ENCODE measurements at regions not wholly inside any gene's neighbourhood (a gene's known extent, or its start where the extent isn't known, plus 50 kb on each side); places are given as distances from the start of the nearest gene placed in this dataset.

DNA sequence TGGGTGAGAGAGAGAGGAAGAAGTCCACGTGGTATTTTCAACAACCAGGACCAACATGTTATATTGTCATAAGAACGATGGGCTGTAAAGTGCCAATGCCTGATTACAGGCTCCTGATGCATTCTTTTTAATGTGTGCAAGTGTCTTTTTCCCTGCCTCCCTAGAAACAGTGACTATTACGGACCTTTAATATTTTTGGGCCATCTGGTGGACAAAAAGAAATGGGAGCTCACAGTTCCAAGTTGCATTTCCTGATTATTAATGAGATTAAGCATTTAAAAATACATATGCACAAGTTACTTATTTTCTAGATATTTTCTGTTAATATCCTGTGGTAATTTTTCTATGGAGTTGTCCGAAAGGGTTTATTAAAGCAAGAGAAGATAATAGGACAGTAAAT, 530.2 kb downstream of the NR2F2 start:
- no peak overlapping the region for H3K4me3 ChIP-seq

DNA sequence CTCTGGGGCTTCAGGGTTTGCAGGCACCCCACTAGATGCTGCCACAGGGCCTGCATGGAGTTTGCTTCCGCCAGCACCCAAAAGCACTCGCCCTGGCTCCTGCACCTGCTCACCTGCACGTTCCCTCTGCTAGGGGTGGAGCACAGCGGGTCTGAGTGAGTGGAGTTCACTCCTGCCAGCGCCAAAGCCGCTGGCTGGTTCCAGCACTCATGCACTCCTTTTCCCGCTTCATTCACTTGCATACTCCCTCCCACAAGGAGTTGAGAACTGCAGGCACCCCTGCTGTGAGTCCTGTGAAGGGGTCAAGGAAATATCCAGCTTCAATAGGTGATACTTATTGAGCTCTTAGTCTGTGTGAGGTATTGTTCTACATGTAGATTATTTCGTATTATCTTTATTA, 537.5 kb downstream of the NR2F2 start:
- Histone ChIP-seq H2AFZ (no peak overlapping the region), H3K9me3 (ENCODE audit: low read depth) (no peaks in the 10 kb centered on the region), H3K79me2 (no peaks in the 10 kb centered on the region), H3K27ac (no peak overlapping the region), H3K4me1 (ENCODE audit: insufficient read depth) (no peaks in the 10 kb centered on the region), H3K4me2 (no peak overlapping the region), H3K27me3 (no peaks in the 10 kb centered on the region), H3K4me3 (no peak overlapping the region), H4K20me1 (ENCODE audit: insufficient read depth, poor library complexity, severe bottlenecking) (no peaks in the 10 kb centered on the region), H3K9me2 (replicated peaks; ENCODE audit: insufficient read depth) (no peaks in the 10 kb centered on the region), H3K36me3 (replicated peaks; ENCODE audit: insufficient read depth, low read depth) (no peaks in the 10 kb centered on the region)
- TF ChIP-seq EZH2 (IDR thresholded peaks at IDR 0.05; ENCODE audit: borderline replicate concordance) (no peak), EZH2phosphoT487 (IDR thresholded peaks at IDR 0.05; ENCODE audit: low read depth, severe bottlenecking, unreplicated experiment) (no peak)
- TF ChIP-seq, protein P1, sequence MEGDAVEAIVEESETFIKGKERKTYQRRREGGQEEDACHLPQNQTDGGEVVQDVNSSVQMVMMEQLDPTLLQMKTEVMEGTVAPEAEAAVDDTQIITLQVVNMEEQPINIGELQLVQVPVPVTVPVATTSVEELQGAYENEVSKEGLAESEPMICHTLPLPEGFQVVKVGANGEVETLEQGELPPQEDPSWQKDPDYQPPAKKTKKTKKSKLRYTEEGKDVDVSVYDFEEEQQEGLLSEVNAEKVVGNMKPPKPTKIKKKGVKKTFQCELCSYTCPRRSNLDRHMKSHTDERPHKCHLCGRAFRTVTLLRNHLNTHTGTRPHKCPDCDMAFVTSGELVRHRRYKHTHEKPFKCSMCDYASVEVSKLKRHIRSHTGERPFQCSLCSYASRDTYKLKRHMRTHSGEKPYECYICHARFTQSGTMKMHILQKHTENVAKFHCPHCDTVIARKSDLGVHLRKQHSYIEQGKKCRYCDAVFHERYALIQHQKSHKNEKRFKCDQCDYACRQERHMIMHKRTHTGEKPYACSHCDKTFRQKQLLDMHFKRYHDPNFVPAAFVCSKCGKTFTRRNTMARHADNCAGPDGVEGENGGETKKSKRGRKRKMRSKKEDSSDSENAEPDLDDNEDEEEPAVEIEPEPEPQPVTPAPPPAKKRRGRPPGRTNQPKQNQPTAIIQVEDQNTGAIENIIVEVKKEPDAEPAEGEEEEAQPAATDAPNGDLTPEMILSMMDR (IDR thresholded peaks at IDR 0.05; ENCODE audit: poor library complexity), result no peak
- 72% methylated on average over 8 of the region's 8 CpGs for WGBS (ENCODE audit: low lambda C conversion rate, missing lambda C conversion rate)
- DNase-seq (ENCODE audit: low spot score), result no peak

More for the DNA sequence above, 530.2 kb downstream of the NR2F2 start:
- Histone ChIP-seq H3K4me1 (ENCODE audit: insufficient read depth) (no peaks in the 10 kb centered on the region), H3K4me2 (no peak overlapping the region), H3K27ac (no peak overlapping the region), H3K9me3 (ENCODE audit: low read depth) (no peaks in the 10 kb centered on the region), H3K9me2 (replicated peaks; ENCODE audit: insufficient read depth) (no peaks in the 10 kb centered on the region), H3K36me3 (replicated peaks; ENCODE audit: insufficient read depth, low read depth) (no peaks in the 10 kb centered on the region), H2AFZ (no peak overlapping the region), H3K79me2 (no peaks in the 10 kb centered on the region), H3K27me3 (no peaks in the 10 kb centered on the region), H4K20me1 (ENCODE audit: insufficient read depth, poor library complexity, severe bottlenecking) (no peaks in the 10 kb centered on the region)
- 62% methylated on average over 4 of the region's 4 CpGs for WGBS (ENCODE audit: low lambda C conversion rate, missing lambda C conversion rate)
- TF ChIP-seq, protein P1 (IDR thresholded peaks at IDR 0.05; ENCODE audit: poor library complexity), result no peak
- TF ChIP-seq EZH2phosphoT487 (IDR thresholded peaks at IDR 0.05; ENCODE audit: low read depth, severe bottlenecking, unreplicated experiment) (no peak), EZH2 (IDR thresholded peaks at IDR 0.05; ENCODE audit: borderline replicate concordance) (no peak)
- DNase-seq (ENCODE audit: low spot score), result no peak

DNA sequence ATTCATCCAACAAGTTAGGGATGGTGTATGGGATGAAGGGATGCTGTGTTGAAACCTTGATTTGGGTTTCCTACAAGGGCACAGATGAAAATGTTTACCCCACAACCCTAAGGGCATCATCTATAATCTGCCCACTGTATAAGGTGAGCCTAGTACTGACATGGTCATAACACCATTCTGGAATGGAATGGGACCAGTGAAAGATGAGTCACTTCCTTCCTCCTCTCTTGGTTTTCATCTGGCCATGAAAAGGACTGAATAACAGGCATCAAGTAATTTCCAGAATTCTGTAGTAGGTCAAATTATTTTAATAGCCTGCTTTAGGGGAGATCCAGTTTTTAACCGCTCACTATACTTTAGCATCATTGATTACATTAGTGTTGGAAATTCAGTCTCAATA, 538.6 kb downstream of the NR2F2 start:
- Histone ChIP-seq H3K4me1 (ENCODE audit: insufficient read depth) (no peaks in the 10 kb centered on the region), H3K36me3 (replicated peaks; ENCODE audit: insufficient read depth, low read depth) (no peaks in the 10 kb centered on the region), H3K27me3 (no peaks in the 10 kb centered on the region), H3K9me3 (ENCODE audit: low read depth) (no peaks in the 10 kb centered on the region), H3K79me2 (no peaks in the 10 kb centered on the region), H3K9me2 (replicated peaks; ENCODE audit: insufficient read depth) (no peaks in the 10 kb centered on the region), H2AFZ (no peak overlapping the region), H3K4me2 (no peak overlapping the region), H3K4me3 (no peak overlapping the region), H4K20me1 (ENCODE audit: insufficient read depth, poor library complexity, severe bottlenecking) (no peaks in the 10 kb centered on the region), H3K27ac (no peak overlapping the region)
- DNase-seq (ENCODE audit: low spot score), result no peak
- no peak for TF ChIP-seq EZH2phosphoT487 (IDR thresholded peaks at IDR 0.05; ENCODE audit: low read depth, severe bottlenecking, unreplicated experiment)
- no peak for TF ChIP-seq EZH2 (IDR thresholded peaks at IDR 0.05; ENCODE audit: borderline replicate concordance)
- TF ChIP-seq, protein P1 (IDR thresholded peaks at IDR 0.05; ENCODE audit: poor library complexity), result no peak
- 85% methylated on average over 1 of the region's 1 CpG for WGBS (ENCODE audit: low lambda C conversion rate, missing lambda C conversion rate)

DNA sequence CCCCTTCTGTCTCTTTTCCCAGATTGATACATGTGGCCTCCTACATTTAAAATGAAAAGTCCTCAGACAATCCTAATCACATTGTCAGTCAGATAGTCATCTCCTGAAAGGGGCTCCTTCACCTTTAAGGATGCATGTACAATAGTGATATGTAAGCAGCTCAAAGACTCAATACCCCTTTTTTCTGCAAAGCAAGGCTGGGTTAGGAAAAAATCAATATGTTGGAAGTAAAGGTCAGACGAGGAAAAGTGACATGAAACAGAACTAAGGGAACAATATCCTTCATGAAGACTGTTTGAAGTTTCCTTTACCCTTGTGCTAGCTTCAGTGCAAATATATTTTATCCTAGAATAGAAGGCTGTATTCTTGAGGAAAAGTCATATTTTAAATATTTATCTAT, 539.3 kb downstream of the NR2F2 start:
- Histone ChIP-seq H3K9me3 (ENCODE audit: low read depth) (no peaks in the 10 kb centered on the region), H3K36me3 (replicated peaks; ENCODE audit: insufficient read depth, low read depth) (no peaks in the 10 kb centered on the region), H3K9me2 (replicated peaks; ENCODE audit: insufficient read depth) (no peaks in the 10 kb centered on the region), H3K4me2 (no peak overlapping the region), H3K4me1 (ENCODE audit: insufficient read depth) (no peaks in the 10 kb centered on the region), H3K4me3 (no peak overlapping the region), H3K27ac (no peak overlapping the region), H3K79me2 (no peaks in the 10 kb centered on the region), H3K27me3 (no peaks in the 10 kb centered on the region), H2AFZ (no peak overlapping the region), H4K20me1 (ENCODE audit: insufficient read depth, poor library complexity, severe bottlenecking) (no peaks in the 10 kb centered on the region)
- 50% methylated on average over 1 of the region's 1 CpG for WGBS (ENCODE audit: low lambda C conversion rate, missing lambda C conversion rate)
- no peak for DNase-seq (ENCODE audit: low spot score)
- no peak for TF ChIP-seq EZH2 (IDR thresholded peaks at IDR 0.05; ENCODE audit: borderline replicate concordance)
- no peak for TF ChIP-seq EZH2phosphoT487 (IDR thresholded peaks at IDR 0.05; ENCODE audit: low read depth, severe bottlenecking, unreplicated experiment)
- TF ChIP-seq, protein P1 (IDR thresholded peaks at IDR 0.05; ENCODE audit: poor library complexity), result no peak
